Activated CD4-positive, alpha-beta T cell treated with anti-CD3 and anti-CD28 coated beads for 36 hours (primary cell): ENCODE measurements at regions not wholly inside any gene's neighbourhood (a gene's known extent, or its start where the extent isn't known, plus 50 kb on each side); places are given as distances from the start of the nearest gene placed in this dataset.

ENCODE experiments used
- ATAC-seq: fragments of 200-7000 bp; cut with Tn5 transposase; one replicate; pipeline ENCODE4 v1.10.0; 2021; ENCODE audit warnings: mild to moderate bottlenecking, moderate library complexity
- CTCF ChIA-PET: fragments of 350-600 bp; sonication (Branson Sonifier 250); formaldehyde crosslinking; loops from one replicate; lab custom pipeline; 2021; ENCODE audit warnings: antibody characterized with exemption; lab: Charles Lee
- POLR2A ChIA-PET: fragments of 350-600 bp; sonication (Branson Sonifier 250); formaldehyde crosslinking; loops from one replicate; lab custom pipeline; 2021; ENCODE audit warnings: antibody characterized with exemption, inconsistent platforms; lab: Charles Lee
- DNase-seq: peaks from one replicate; pipeline ENCODE4 v3.0.0-alpha.2; 2020
- H3K27ac Mint-ChIP-seq: one replicate; pipeline ENCODE4 v1.8.0; 2021; ENCODE audit warnings: mixed read lengths
- H3K27me3 Mint-ChIP-seq: one replicate; pipeline ENCODE4 v1.8.0; 2021; ENCODE audit warnings: mixed read lengths
- H3K36me3 Mint-ChIP-seq: one replicate; pipeline ENCODE4 v1.8.0; 2021; ENCODE audit warnings: low read depth, mixed read lengths
- H3K4me1 Mint-ChIP-seq: one replicate; pipeline ENCODE4 v1.8.0; 2021; ENCODE audit warnings: mixed read lengths
- H3K4me3 Mint-ChIP-seq: one replicate; pipeline ENCODE4 v1.8.0; 2021; ENCODE audit warnings: mild to moderate bottlenecking, moderate library complexity, mixed read lengths
- H3K9me3 Mint-ChIP-seq: one replicate; pipeline ENCODE4 v1.8.0; 2021; ENCODE audit warnings: low read depth, mixed read lengths
- intact Hi-C, 2 experiments: fragments of 100-400 bp; cut with DNase I in 1 of 2; cut with micrococcal nuclease in 1 of 2; formaldehyde crosslinking; loops; one replicate each; pipeline versions ENCODE4 v1.14.2 to v1.15.1; 2022 to 2024; cut with DNase I, micrococcal nuclease

- DNase-seq = no peak
- H3K4me3 Mint-ChIP-seq = no peak overlapping the region
- ChIA-PET POLR2A (no interaction called here), CTCF (no interaction called here)
- peaks cover under 1% of the 10 kb centered on the region for H3K9me3 Mint-ChIP-seq
- H3K36me3 Mint-ChIP-seq = no peaks in the 10 kb centered on the region
- no peak overlapping the region for H3K27ac Mint-ChIP-seq
- ATAC-seq = no peak
- H3K27me3 Mint-ChIP-seq = peaks cover 8% of the 10 kb centered on the region
- H3K4me1 Mint-ChIP-seq = no peaks in the 10 kb centered on the region
- intact Hi-C loops = no loop called here
Observed at GRCh38 chr2:383888-384287, 96.0 kb upstream of the ALKAL2 start.

GRCh38 chr2:383178-383577, 95.3 kb upstream of the ALKAL2 start:
- no peak for ATAC-seq
- Mint-ChIP-seq H3K36me3 (no peaks in the 10 kb centered on the region), H3K9me3 (no peaks in the 10 kb centered on the region), H3K27me3 (peaks cover 8% of the 10 kb centered on the region), H3K4me1 (no peaks in the 10 kb centered on the region), H3K4me3 (no peak overlapping the region), H3K27ac (no peak overlapping the region)
- POLR2A ChIA-PET = no interaction called here
- CTCF ChIA-PET = no interaction called here
- no peak for DNase-seq
- intact Hi-C loops = no loop called here

GRCh38 chr2:382728-383022, 94.8 kb upstream of the ALKAL2 start:
- no peak overlapping the region for H3K27ac Mint-ChIP-seq
- ChIA-PET POLR2A (no interaction called here), CTCF (no interaction called here)
- intact Hi-C loops = no loop called here
- H3K4me3 Mint-ChIP-seq = no peak overlapping the region
- peaks cover 10% of the 10 kb centered on the region for H3K27me3 Mint-ChIP-seq
- H3K4me1 Mint-ChIP-seq = no peaks in the 10 kb centered on the region
- H3K9me3 Mint-ChIP-seq = peaks cover 2% of the 10 kb centered on the region
- ATAC-seq = no peak
- no peaks in the 10 kb centered on the region for H3K36me3 Mint-ChIP-seq
- DNase-seq = no peak

GRCh38 chr2:381941-382727, 94.2 kb upstream of the ALKAL2 start:
- peaks cover 14% of the 10 kb centered on the region for H3K27me3 Mint-ChIP-seq
- CTCF ChIA-PET = no interaction called here
- intact Hi-C loops = no loop called here
- DNase-seq = no peak
- POLR2A ChIA-PET = no interaction called here
- no peaks in the 10 kb centered on the region for H3K4me1 Mint-ChIP-seq
- no peak overlapping the region for H3K4me3 Mint-ChIP-seq
- no peak for ATAC-seq
- no peaks in the 10 kb centered on the region for H3K36me3 Mint-ChIP-seq
- peaks cover 7% of the 10 kb centered on the region for H3K9me3 Mint-ChIP-seq
- no peak overlapping the region for H3K27ac Mint-ChIP-seq

GRCh38 chr2:381181-381580, 93.3 kb upstream of the ALKAL2 start:
- no peaks in the 10 kb centered on the region for H3K4me1 Mint-ChIP-seq

GRCh38 chr2:380772-381171, 92.9 kb upstream of the ALKAL2 start:
- CTCF ChIA-PET = no interaction called here
- Mint-ChIP-seq H3K36me3 (no peaks in the 10 kb centered on the region), H3K4me1 (no peaks in the 10 kb centered on the region), H3K9me3 (peaks cover 7% of the 10 kb centered on the region), H3K27me3 (peaks cover 14% of the 10 kb centered on the region), H3K27ac (no peak overlapping the region), H3K4me3 (no peak overlapping the region)
- intact Hi-C loops = no loop called here
- POLR2A ChIA-PET = no interaction called here
- ATAC-seq = no peak
- DNase-seq = no peak

More at GRCh38 chr2:381181-381580, 93.3 kb upstream of the ALKAL2 start:
- Mint-ChIP-seq H3K27me3 (peaks cover 14% of the 10 kb centered on the region), H3K4me3 (no peak overlapping the region), H3K9me3 (peaks cover 7% of the 10 kb centered on the region), H3K36me3 (no peaks in the 10 kb centered on the region), H3K27ac (no peak overlapping the region)
- ChIA-PET POLR2A (no interaction called here), CTCF (no interaction called here)
- intact Hi-C loops = no loop called here
- DNase-seq (no peak), ATAC-seq (no peak)

GRCh38 chr2:380221-380620, 92.3 kb upstream of the ALKAL2 start:
- no peaks in the 10 kb centered on the region for H3K4me1 Mint-ChIP-seq
- ChIA-PET POLR2A (no interaction called here), CTCF (no interaction called here)
- peaks cover 14% of the 10 kb centered on the region for H3K27me3 Mint-ChIP-seq
- H3K4me3 Mint-ChIP-seq = no peak overlapping the region
- no peak overlapping the region for H3K27ac Mint-ChIP-seq
- H3K9me3 Mint-ChIP-seq = peaks cover 7% of the 10 kb centered on the region
- DNase-seq (no peak), ATAC-seq (no peak)
- H3K36me3 Mint-ChIP-seq = no peaks in the 10 kb centered on the region
- intact Hi-C loops = no loop called here

- Mint-ChIP-seq H3K27ac (no peak overlapping the region), H3K9me3 (peaks cover 7% of the 10 kb centered on the region), H3K4me3 (no peak overlapping the region), H3K36me3 (no peaks in the 10 kb centered on the region), H3K27me3 (peaks cover 14% of the 10 kb centered on the region), H3K4me1 (no peaks in the 10 kb centered on the region)
- ChIA-PET POLR2A (no interaction called here), CTCF (no interaction called here)
- DNase-seq (no peak), ATAC-seq (no peak)
- intact Hi-C loops = no loop called here
Observed at GRCh38 chr2:379778-380177, 91.9 kb upstream of the ALKAL2 start.

GRCh38 chr2:378364-378763, 90.5 kb upstream of the ALKAL2 start:
- Mint-ChIP-seq H3K4me3 (no peak overlapping the region), H3K27ac (no peak overlapping the region), H3K9me3 (peaks cover 7% of the 10 kb centered on the region), H3K4me1 (no peaks in the 10 kb centered on the region), H3K27me3 (peaks cover 14% of the 10 kb centered on the region), H3K36me3 (no peaks in the 10 kb centered on the region)
- ChIA-PET POLR2A (no interaction called here), CTCF (no interaction called here)
- no peak for ATAC-seq
- intact Hi-C loops = no loop called here
- DNase-seq = no peak

- ChIA-PET POLR2A (no interaction called here), CTCF (interaction anchor here (0.6 kb wide), 1 partner anchor 193 kb away, joined by 4 read pairs; no protein-coding TSS in a partner anchor)
- intact Hi-C loops = no loop called here
- H3K36me3 Mint-ChIP-seq = no peaks in the 10 kb centered on the region
- peaks cover 7% of the 10 kb centered on the region for H3K9me3 Mint-ChIP-seq
- no peaks in the 10 kb centered on the region for H3K4me1 Mint-ChIP-seq
- H3K4me3 Mint-ChIP-seq = no peak overlapping the region
- H3K27ac Mint-ChIP-seq = no peak overlapping the region
- DNase-seq = no peak
- no peak for ATAC-seq
- peaks cover 14% of the 10 kb centered on the region for H3K27me3 Mint-ChIP-seq
Observed at GRCh38 chr2:377414-377813, 89.5 kb upstream of the ALKAL2 start.

- Mint-ChIP-seq H3K27ac (no peak overlapping the region), H3K4me1 (no peaks in the 10 kb centered on the region), H3K4me3 (no peak overlapping the region), H3K9me3 (peaks cover 7% of the 10 kb centered on the region), H3K36me3 (no peaks in the 10 kb centered on the region), H3K27me3 (peaks cover 17% of the 10 kb centered on the region)
- intact Hi-C loops = no loop called here
- POLR2A ChIA-PET = no interaction called here
- ATAC-seq (no peak), DNase-seq (no peak)
- CTCF ChIA-PET = interaction anchor here (1.1 kb wide), 1 partner anchor 9 kb away, joined by 3 read pairs; no protein-coding TSS in a partner anchor
Observed at GRCh38 chr2:375956-376307, 88.0 kb upstream of the ALKAL2 start.

GRCh38 chr2:375270-375955, 87.5 kb upstream of the ALKAL2 start:
- Mint-ChIP-seq H3K4me3 (no peak overlapping the region), H3K27me3 (peaks cover 17% of the 10 kb centered on the region), H3K27ac (no peak overlapping the region), H3K36me3 (no peaks in the 10 kb centered on the region), H3K4me1 (no peaks in the 10 kb centered on the region), H3K9me3 (peaks cover 7% of the 10 kb centered on the region)
- ChIA-PET POLR2A (no interaction called here), CTCF (interaction anchor here (1.1 kb wide), 1 partner anchor 9 kb away, joined by 3 read pairs; no protein-coding TSS in a partner anchor)
- no peak for ATAC-seq
- intact Hi-C loops = no loop called here
- DNase-seq = no peak
